GM12878 (cell line): ENCODE measurements at regions not wholly inside any gene's neighbourhood (a gene's known extent, or its start where the extent isn't known, plus 50 kb on each side); places are given as distances from the start of the nearest gene placed in this dataset.

ENCODE experiments used
- EZH2 ChIP-seq: IDR thresholded peaks from 2 replicates; pipeline ENCODE4 v1.6.1; 2012; ENCODE audit warnings: low read depth, mild to moderate bottlenecking, control low read depth, inconsistent platforms, low read length, borderline replicate concordance; ENCODE audit not compliant: control insufficient read depth
- KAT2A ChIP-seq: conservative IDR thresholded peaks from 2 replicates; pipeline ENCODE4 v1.6.1; 2011; ENCODE audit warnings: low read depth, low read length; ENCODE audit not compliant: control insufficient read depth
- NFIC ChIP-seq: IDR thresholded peaks from 2 replicates; pipeline ENCODE4 v1.6.1; 2012; ENCODE audit warnings: low read depth, mild to moderate bottlenecking, inconsistent platforms, low read length, moderate library complexity
- RAD21 ChIP-seq: IDR thresholded peaks from 2 replicates; pipeline ENCODE4 v1.6.1; 2011; ENCODE audit warnings: mild to moderate bottlenecking, low read depth, low read length, moderate library complexity; ENCODE audit not compliant: insufficient read depth
- TBL1XR1 ChIP-seq: IDR thresholded peaks from 2 replicates; pipeline ENCODE4 v1.6.1; 2012; ENCODE audit warnings: low read depth, low read length, improper control_type of control experiment
- YY1 ChIP-seq: IDR thresholded peaks from 2 replicates; pipeline ENCODE4 v1.6.1; 2011; ENCODE audit warnings: low read depth, mild to moderate bottlenecking, low read length
- TF ChIP-seq, protein P1 (sequence below): IDR thresholded peaks from 2 replicates; pipeline ENCODE4 v1.6.1; 2012; ENCODE audit warnings: mild to moderate bottlenecking, low read depth, low read length
- TF ChIP-seq, protein P2 (sequence below): IDR thresholded peaks from 2 replicates; pipeline ENCODE4 v1.6.1; 2012; ENCODE audit warnings: low read depth, low read length, improper control_type of control experiment
- TF ChIP-seq, protein P3 (sequence below), 3 experiments: IDR thresholded peaks in 2 of 3; conservative IDR thresholded peaks in 1 of 3; 2 replicates each; pipeline ENCODE4 v1.5.1; 2011; ENCODE audit warnings: low read depth in 3 of 3, low read length in 3 of 3, mild to moderate bottlenecking in 3 of 3, control low read depth in 2 of 3, moderate library complexity in 2 of 3, inconsistent platforms in 1 of 3, mixed read lengths in 1 of 3; ENCODE audit not compliant: control insufficient read depth in 2 of 3, insufficient read depth in 1 of 3; ENCODE audit errors: extremely low read depth in 1 of 3

GRCh38 chr9:79001012-79001411 is 570.8 kb upstream of the TLE4 start:
- TF ChIP-seq YY1, result no peak
- TF ChIP-seq TBL1XR1, result no peak
- TF ChIP-seq, protein P1, sequence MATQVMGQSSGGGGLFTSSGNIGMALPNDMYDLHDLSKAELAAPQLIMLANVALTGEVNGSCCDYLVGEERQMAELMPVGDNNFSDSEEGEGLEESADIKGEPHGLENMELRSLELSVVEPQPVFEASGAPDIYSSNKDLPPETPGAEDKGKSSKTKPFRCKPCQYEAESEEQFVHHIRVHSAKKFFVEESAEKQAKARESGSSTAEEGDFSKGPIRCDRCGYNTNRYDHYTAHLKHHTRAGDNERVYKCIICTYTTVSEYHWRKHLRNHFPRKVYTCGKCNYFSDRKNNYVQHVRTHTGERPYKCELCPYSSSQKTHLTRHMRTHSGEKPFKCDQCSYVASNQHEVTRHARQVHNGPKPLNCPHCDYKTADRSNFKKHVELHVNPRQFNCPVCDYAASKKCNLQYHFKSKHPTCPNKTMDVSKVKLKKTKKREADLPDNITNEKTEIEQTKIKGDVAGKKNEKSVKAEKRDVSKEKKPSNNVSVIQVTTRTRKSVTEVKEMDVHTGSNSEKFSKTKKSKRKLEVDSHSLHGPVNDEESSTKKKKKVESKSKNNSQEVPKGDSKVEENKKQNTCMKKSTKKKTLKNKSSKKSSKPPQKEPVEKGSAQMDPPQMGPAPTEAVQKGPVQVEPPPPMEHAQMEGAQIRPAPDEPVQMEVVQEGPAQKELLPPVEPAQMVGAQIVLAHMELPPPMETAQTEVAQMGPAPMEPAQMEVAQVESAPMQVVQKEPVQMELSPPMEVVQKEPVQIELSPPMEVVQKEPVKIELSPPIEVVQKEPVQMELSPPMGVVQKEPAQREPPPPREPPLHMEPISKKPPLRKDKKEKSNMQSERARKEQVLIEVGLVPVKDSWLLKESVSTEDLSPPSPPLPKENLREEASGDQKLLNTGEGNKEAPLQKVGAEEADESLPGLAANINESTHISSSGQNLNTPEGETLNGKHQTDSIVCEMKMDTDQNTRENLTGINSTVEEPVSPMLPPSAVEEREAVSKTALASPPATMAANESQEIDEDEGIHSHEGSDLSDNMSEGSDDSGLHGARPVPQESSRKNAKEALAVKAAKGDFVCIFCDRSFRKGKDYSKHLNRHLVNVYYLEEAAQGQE, result no peak
- TF ChIP-seq, protein P2, sequence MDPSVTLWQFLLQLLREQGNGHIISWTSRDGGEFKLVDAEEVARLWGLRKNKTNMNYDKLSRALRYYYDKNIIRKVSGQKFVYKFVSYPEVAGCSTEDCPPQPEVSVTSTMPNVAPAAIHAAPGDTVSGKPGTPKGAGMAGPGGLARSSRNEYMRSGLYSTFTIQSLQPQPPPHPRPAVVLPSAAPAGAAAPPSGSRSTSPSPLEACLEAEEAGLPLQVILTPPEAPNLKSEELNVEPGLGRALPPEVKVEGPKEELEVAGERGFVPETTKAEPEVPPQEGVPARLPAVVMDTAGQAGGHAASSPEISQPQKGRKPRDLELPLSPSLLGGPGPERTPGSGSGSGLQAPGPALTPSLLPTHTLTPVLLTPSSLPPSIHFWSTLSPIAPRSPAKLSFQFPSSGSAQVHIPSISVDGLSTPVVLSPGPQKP, result no peak
- no peak for TF ChIP-seq EZH2
- no peak for TF ChIP-seq KAT2A
- no peak for TF ChIP-seq RAD21
- TF ChIP-seq, protein P3, sequence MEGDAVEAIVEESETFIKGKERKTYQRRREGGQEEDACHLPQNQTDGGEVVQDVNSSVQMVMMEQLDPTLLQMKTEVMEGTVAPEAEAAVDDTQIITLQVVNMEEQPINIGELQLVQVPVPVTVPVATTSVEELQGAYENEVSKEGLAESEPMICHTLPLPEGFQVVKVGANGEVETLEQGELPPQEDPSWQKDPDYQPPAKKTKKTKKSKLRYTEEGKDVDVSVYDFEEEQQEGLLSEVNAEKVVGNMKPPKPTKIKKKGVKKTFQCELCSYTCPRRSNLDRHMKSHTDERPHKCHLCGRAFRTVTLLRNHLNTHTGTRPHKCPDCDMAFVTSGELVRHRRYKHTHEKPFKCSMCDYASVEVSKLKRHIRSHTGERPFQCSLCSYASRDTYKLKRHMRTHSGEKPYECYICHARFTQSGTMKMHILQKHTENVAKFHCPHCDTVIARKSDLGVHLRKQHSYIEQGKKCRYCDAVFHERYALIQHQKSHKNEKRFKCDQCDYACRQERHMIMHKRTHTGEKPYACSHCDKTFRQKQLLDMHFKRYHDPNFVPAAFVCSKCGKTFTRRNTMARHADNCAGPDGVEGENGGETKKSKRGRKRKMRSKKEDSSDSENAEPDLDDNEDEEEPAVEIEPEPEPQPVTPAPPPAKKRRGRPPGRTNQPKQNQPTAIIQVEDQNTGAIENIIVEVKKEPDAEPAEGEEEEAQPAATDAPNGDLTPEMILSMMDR (IDR thresholded peaks at IDR 0.05 in 2 of 3, conservative IDR thresholded peaks at IDR 0.05 in 1 of 3; ENCODE audit: control insufficient read depth in 2 of 3, extremely low read depth in 1 of 3, insufficient read depth in 1 of 3, low read depth in 3 of 3, low read length in 3 of 3), result no peak
- no peak for TF ChIP-seq NFIC
